Hepatocyte (in vitro differentiated cells): ENCODE measurements at regions not wholly inside any gene's neighbourhood (a gene's known extent, or its start where the extent isn't known, plus 50 kb on each side); places are given as distances from the start of the nearest gene placed in this dataset.

Experiments
- DNase-seq: peaks from one replicate; pipeline ENCODE4 v3.0.0-alpha.2; 2016; ENCODE audit warnings: low spot score
- H2AFZ ChIP-seq: fragments of 200-600 bp; sonication (generic); 2 replicates; pipeline ENCODE4 v1.6.0; 2016; ENCODE audit warnings: antibody characterized with exemption, mild to moderate bottlenecking
- H3K27ac ChIP-seq: fragments of 200-600 bp; sonication (generic); 2 replicates; pipeline ENCODE4 v1.5.1; 2016; ENCODE audit warnings: mild to moderate bottlenecking
- H3K27me3 ChIP-seq: fragments of 200-600 bp; sonication (generic); 2 replicates; pipeline ENCODE4 v1.6.1; 2016
- H3K36me3 ChIP-seq: fragments of 200-600 bp; sonication (generic); replicated peaks from 2 replicates; pipeline ENCODE4 v1.5.1; 2016; ENCODE audit warnings: low read depth; ENCODE audit not compliant: insufficient read depth
- H3K4me1 ChIP-seq: fragments of 200-600 bp; sonication (generic); 2 replicates; pipeline ENCODE4 v1.5.1; 2016; ENCODE audit warnings: mild to moderate bottlenecking, moderate library complexity; ENCODE audit not compliant: insufficient read depth
- H3K4me2 ChIP-seq: fragments of 200-600 bp; sonication (generic); 2 replicates; pipeline ENCODE4 v1.6.0; 2016
- H3K4me3 ChIP-seq: fragments of 200-600 bp; sonication (generic); 2 replicates; pipeline ENCODE4 v1.5.1; 2016; ENCODE audit warnings: mild to moderate bottlenecking
- H3K79me2 ChIP-seq: fragments of 200-600 bp; sonication (generic); 2 replicates; pipeline ENCODE4 v1.6.0; 2017; ENCODE audit warnings: mild to moderate bottlenecking
- H3K9me2 ChIP-seq: fragments of 200-600 bp; sonication (generic); replicated peaks from 2 replicates; pipeline ENCODE4 v1.6.0; 2017; ENCODE audit warnings: mild to moderate bottlenecking; ENCODE audit not compliant: insufficient read depth
- H3K9me3 ChIP-seq: fragments of 200-600 bp; sonication (generic); 2 replicates; pipeline ENCODE4 v1.5.1; 2016; ENCODE audit warnings: low read depth, mild to moderate bottlenecking
- H4K20me1 ChIP-seq: fragments of 200-600 bp; sonication (generic); 2 replicates; pipeline ENCODE4 v1.6.0; 2016; ENCODE audit warnings: mild to moderate bottlenecking; ENCODE audit not compliant: insufficient read depth, poor library complexity, severe bottlenecking
- EZH2 ChIP-seq: fragments of 200-600 bp; sonication (generic); IDR thresholded peaks from 2 replicates; pipeline ENCODE4 v1.6.1; 2016; ENCODE audit warnings: antibody characterized with exemption, mild to moderate bottlenecking, borderline replicate concordance
- EZH2phosphoT487 ChIP-seq: fragments of 200-600 bp; sonication (generic); IDR thresholded peaks from one replicate; pipeline ENCODE4 v1.6.1; 2018; ENCODE audit warnings: antibody characterized with exemption, mild to moderate bottlenecking, low read depth, moderate library complexity; ENCODE audit not compliant: unreplicated experiment, severe bottlenecking
- WGBS: methylation state at CpG from one replicate; pipeline ENCODE4 v1.1.6; 2016; ENCODE audit warnings: low lambda C conversion rate; ENCODE audit errors: missing lambda C conversion rate; 5-methylcytosine and 5-hydroxymethylcytosine counted together
- TF ChIP-seq, protein P1 (sequence below): fragments of 200-600 bp; sonication (generic); IDR thresholded peaks from 2 replicates; pipeline ENCODE4 v1.5.1; 2016; ENCODE audit warnings: antibody characterized with exemption, mild to moderate bottlenecking; ENCODE audit not compliant: poor library complexity

DNA sequence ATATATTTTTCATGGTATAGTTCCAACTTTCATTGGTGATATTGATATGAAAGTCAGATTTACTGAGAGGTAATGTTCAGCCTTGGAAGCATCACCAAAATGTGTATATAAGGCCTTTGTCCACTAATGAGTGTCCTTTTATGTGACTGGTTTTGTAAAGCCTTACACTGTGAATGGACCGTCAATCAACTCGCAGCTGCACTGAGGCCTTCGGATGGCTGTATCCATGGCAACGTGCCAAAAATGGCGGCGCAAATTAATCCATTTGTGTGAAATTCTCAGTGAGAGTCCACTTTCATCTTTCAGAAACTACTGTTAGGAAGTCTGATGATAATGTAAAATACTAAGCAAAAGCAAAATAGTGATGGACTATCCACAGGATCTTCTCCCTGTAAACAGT, 131.7 kb downstream of the SPCS3 start:
- no peak for DNase-seq
- Histone ChIP-seq H3K4me1 (no peaks in the 10 kb centered on the region), H2AFZ (no peak overlapping the region), H3K79me2 (no peaks in the 10 kb centered on the region), H4K20me1 (no peaks in the 10 kb centered on the region), H3K9me2 (no peaks in the 10 kb centered on the region), H3K4me2 (no peak overlapping the region), H3K9me3 (no peaks in the 10 kb centered on the region), H3K4me3 (no peak overlapping the region), H3K27me3 (no peaks in the 10 kb centered on the region), H3K36me3 (no peaks in the 10 kb centered on the region), H3K27ac (no peak overlapping the region)
- WGBS = 89% methylated on average over 6 of the region's 6 CpGs
- TF ChIP-seq EZH2phosphoT487 = no peak
- TF ChIP-seq EZH2 = no peak

DNA sequence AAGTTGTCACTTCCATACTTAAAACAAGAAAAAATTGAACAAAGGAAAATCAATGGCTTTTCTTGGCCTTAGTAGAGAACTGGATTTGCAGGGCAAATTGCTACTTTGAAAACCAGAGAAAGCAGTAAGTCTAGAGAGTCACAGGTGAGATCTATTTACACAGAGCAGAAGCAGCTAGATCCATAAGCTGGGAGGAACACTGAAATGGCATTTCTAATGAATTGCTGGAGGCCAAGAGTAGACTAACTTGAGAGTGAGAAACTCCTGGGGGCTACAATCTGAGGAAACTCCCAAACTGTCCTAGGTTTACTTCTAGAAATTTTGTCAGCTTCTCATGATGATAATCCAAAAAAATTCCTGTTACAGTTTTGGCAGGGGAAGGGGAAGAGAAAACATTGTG, 133.3 kb downstream of the SPCS3 start:
- TF ChIP-seq EZH2phosphoT487 = no peak
- no peak for TF ChIP-seq EZH2
- TF ChIP-seq, protein P1, sequence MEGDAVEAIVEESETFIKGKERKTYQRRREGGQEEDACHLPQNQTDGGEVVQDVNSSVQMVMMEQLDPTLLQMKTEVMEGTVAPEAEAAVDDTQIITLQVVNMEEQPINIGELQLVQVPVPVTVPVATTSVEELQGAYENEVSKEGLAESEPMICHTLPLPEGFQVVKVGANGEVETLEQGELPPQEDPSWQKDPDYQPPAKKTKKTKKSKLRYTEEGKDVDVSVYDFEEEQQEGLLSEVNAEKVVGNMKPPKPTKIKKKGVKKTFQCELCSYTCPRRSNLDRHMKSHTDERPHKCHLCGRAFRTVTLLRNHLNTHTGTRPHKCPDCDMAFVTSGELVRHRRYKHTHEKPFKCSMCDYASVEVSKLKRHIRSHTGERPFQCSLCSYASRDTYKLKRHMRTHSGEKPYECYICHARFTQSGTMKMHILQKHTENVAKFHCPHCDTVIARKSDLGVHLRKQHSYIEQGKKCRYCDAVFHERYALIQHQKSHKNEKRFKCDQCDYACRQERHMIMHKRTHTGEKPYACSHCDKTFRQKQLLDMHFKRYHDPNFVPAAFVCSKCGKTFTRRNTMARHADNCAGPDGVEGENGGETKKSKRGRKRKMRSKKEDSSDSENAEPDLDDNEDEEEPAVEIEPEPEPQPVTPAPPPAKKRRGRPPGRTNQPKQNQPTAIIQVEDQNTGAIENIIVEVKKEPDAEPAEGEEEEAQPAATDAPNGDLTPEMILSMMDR = no peak
- H3K9me3 ChIP-seq = no peaks in the 10 kb centered on the region
- no peak for DNase-seq
- no peak overlapping the region for H3K4me2 ChIP-seq
- H4K20me1 ChIP-seq = no peaks in the 10 kb centered on the region
- no peaks in the 10 kb centered on the region for H3K36me3 ChIP-seq
- H3K4me3 ChIP-seq = no peak overlapping the region
- H2AFZ ChIP-seq = no peak overlapping the region
- H3K79me2 ChIP-seq = no peaks in the 10 kb centered on the region
- H3K4me1 ChIP-seq = no peaks in the 10 kb centered on the region
- H3K9me2 ChIP-seq = no peaks in the 10 kb centered on the region
- H3K27me3 ChIP-seq = no peaks in the 10 kb centered on the region
- no peak overlapping the region for H3K27ac ChIP-seq

DNA sequence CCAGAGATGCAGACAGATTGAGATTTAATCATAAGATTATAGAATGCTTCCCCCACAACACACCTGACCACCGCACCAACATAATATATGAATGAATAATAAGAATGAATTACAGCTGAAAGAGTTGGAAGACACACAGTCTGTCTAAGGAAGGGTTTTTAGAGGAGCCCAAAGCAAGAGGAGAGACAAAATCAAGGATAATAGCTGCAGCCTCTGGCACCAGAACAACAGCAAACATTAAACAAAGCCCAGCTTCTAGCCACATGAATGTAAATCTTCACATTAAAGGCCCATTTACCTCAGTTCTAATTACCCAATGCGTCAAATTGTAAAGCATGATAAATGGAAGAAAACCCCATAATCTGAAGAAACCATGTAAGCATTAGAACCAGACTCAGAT, 133.9 kb downstream of the SPCS3 start:
- 84% methylated on average over 2 of the region's 2 CpGs for WGBS
- Histone ChIP-seq H3K9me3 (no peaks in the 10 kb centered on the region), H2AFZ (no peak overlapping the region)

DNA sequence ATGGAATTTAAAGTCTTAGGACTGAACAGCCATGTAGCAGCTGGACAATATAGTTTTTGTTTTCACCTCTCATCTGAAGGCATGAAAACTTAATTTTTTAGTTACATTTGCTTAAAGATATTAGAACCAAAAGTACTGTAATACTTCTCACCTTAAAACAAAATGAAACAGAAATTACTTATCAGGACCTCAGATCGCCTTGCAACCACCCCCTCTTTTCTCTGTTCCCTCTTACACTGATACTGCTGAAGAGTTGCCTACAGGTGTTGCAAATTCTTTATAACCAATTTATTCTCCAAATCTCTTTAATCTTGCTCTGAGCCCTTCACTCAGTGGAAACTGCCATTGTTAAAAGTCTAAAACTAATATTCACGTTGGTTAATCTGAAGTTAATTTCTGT, 145.0 kb downstream of the SPCS3 start:
- TF ChIP-seq EZH2phosphoT487 = no peak
- no peak for TF ChIP-seq EZH2
- TF ChIP-seq, protein P1 = no peak
- Histone ChIP-seq H4K20me1 (no peaks in the 10 kb centered on the region), H3K9me3 (no peaks in the 10 kb centered on the region), H3K9me2 (no peaks in the 10 kb centered on the region), H3K36me3 (no peaks in the 10 kb centered on the region), H3K4me2 (no peak overlapping the region), H3K27ac (no peak overlapping the region), H3K27me3 (no peaks in the 10 kb centered on the region), H3K4me1 (no peaks in the 10 kb centered on the region), H2AFZ (no peak overlapping the region), H3K4me3 (no peak overlapping the region), H3K79me2 (no peaks in the 10 kb centered on the region)
- no peak for DNase-seq
- WGBS = 82% methylated on average over 2 of the region's 2 CpGs

More for the DNA sequence above, 133.9 kb downstream of the SPCS3 start:
- Histone ChIP-seq H3K36me3 (no peaks in the 10 kb centered on the region), H3K4me3 (no peak overlapping the region), H3K27ac (no peak overlapping the region), H3K4me1 (no peaks in the 10 kb centered on the region), H3K27me3 (no peaks in the 10 kb centered on the region), H3K9me2 (no peaks in the 10 kb centered on the region), H3K4me2 (no peak overlapping the region), H3K79me2 (no peaks in the 10 kb centered on the region), H4K20me1 (no peaks in the 10 kb centered on the region)
- DNase-seq = no peak
- no peak for TF ChIP-seq EZH2
- TF ChIP-seq, protein P1 = no peak
